ENCODE measurements at regions not wholly inside any gene's neighbourhood (a gene's known extent, or its start where the extent isn't known, plus 50 kb on each side); places are given as distances from the start of the nearest gene placed in this dataset.

DNA sequence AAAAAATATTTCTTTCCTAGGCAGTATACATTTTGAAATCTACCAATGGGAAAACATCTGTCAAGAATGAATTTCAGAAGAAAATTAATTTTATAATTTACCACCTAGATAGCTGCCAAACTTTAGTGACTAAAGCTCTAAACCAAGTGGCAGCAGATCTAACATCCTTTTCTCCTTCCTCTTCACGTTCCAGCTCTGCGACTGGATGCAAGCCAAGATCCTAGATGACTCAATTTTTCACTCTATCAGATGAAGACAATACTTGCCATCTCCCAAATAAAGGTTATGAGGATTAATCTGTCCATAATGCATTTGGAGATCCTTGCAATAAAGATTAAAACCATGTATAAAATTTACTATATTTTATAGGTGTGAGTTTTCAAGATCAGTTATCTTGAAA, 66.7 kb upstream of the MIR17HG start:
- no peak for DNase-seq (ENCODE audit: low read depth)

DNA sequence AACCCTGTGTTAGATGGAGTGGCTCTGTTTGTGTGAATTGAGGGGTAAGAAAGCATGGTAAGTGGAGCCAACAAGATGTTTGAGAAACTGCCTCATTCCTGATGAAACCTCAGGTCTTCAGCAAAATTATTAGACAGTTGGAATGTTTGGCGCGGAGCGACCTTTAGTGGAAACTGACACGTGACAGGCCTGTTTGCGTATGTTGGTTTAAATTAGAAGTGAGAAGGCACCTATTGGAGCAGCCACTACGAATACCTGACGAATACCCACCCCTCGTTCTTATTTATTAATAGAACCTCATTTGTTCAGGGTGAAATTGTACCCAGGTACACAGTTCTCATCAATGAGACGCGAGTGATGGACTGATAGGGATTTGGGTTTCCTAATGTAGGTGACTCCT, 63.2 kb upstream of the MIR17HG start:
- DNase-seq (ENCODE audit: low read depth) = no peak

DNA sequence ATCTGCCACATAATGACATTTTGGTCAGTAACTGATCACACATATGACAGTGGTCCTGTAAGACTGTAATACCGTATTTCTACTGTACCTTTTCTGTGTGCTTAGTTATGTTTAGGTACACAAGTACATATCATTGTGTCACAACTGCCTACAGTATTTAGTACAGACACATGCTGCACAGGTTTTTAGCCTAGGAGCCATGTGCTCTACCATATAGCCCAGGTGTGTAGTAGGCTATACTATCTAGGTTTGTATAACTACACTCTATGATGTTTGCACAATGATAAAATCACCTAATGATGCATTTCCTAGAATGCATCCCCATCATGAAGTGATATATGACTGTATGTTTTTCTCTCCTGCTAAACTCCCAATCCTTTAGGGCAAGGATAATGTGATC, 61.2 kb upstream of the MIR17HG start:
- no peak for DNase-seq (ENCODE audit: low read depth)

DNA sequence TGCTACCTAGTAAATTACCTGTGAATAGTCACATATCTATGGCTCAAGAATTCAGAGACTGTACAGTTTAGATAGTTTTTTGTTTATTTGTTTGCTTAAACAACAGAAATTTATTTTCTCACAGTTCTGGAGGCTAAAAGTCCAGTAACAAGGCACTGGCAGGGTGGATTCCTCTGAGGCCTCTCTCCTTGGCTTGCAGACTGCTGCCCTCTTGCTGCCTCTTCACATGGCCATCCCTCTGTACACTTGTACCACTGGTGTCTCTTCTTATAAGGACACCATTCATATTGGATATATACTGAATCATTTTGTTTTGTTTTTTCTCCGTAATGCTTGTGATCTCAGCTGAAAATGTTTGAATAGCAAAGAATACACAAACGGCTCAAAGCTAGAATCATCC, 56.4 kb upstream of the MIR17HG start:
- DNase-seq (ENCODE audit: low read depth) = no peak

DNA sequence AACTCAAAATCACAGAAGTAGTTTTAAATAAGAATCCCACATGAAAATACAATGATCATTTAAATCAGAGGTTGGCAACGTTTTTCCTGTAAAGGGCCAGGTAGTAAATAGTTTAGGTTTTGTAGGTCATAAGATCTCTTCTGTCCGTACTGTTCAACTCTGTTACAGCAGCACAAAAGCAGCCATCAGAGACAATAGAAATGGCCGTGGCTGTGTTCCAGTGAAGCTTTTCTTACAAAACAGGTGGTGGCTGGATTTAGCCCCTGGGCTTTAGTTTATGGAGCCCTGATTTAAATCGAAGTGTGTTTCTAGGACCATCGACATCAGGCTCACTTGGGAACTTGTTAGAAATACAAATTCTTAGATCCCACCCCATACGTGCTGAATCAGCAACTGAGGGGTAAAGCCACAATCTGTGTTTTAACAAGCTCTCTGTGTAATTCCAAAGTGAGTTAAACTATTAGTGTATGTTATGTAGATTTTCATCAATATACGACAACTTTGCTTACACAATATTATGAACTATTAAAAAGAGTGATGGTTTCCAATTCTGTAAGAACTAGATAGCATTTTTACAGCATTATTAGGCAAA, 54.8 kb upstream of the MIR17HG start:
- DNase-seq (ENCODE audit: low read depth) = no peak

DNA sequence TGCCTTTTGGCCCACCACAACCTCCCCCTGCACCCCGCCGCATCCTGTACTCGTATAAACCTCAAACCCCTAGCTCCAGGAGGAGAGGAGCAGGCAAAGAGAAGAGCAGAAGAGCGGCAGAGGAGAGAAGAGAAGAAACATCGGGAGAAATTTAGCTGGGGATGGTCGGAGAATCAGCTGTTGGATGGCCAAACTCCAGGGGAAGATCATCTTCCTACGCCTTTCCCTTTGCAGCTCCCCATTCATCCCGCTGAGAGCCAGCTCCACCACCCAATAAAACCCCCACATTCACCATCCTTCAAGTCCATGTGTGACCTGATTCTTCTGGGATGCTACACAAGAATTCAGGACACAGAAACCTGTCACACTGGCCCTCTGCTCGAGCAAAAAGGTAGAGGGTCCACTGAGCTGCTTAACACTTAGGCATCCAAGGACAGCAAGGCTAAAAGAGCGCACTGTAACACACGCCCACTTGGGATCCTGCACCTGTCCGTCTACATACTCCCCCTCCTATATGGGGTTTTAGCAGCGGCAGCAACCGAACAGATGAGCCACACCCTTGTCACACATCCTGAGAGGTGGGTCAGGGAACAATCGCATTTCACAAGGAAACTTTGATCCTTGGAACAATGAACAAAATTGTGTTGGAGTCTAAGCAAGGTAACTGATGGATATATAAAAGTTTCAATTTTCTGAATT, 51.6 kb upstream of the MIR17HG start:
- no peak for DNase-seq (ENCODE audit: low read depth)

DNA sequence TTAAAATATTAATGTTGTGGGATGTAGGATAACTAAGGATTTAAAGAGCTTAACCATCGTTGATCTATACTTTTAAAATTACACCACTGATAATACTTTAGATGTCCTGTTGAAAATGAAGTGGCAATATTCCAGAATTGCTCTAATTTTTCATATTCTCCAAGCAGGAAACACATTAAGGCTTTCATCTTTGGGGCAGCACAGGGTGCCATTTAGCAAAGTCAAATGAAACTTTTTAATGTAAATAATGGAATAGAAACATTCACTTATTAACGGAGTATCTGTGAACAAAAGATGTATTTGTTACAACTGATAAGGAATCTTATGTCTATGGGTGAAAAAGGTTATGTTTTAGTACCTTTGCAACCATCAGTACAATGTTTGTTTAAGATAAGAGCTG, 50.0 kb upstream of the MIR17HG start:
- DNase-seq (ENCODE audit: low read depth) = no peak
